Adrenal gland (tissue), 9 donors: ENCODE measurements at regions not wholly inside any gene's neighbourhood (a gene's known extent, or its start where the extent isn't known, plus 50 kb on each side); places are given as distances from the start of the nearest gene placed in this dataset.

ENCODE experiments used
- DNase-seq, 7 donors: peaks; one replicate each; pipeline ENCODE4 v3.0.0-alpha.2; 2019 to 2020
- H3K27ac ChIP-seq, 5 donors: fragments of 200-600 bp; sonication (generic) in 4 of 5; 1 replicate in 3 of 5; 2 replicates in 2 of 5; pipeline versions ENCODE4 v1.5.1 to v1.8.0; 2016 to 2020; ENCODE audit warnings: mild to moderate bottlenecking in 1 of 5
- H3K27me3 ChIP-seq: fragments of 200-600 bp; 2 replicates; pipeline ENCODE4 v1.8.0; 2021
- H3K36me3 ChIP-seq, 2 donors: fragments of 200-600 bp; replicated peaks in 1 of 2; 1 replicate in 1 of 2; 2 replicates in 1 of 2; pipeline versions ENCODE4 v1.5.1 to v1.8.0; 2018 to 2022
- H3K4me1 ChIP-seq, 2 donors: fragments of 200-600 bp; replicated peaks in 1 of 2; 1 replicate in 1 of 2; 2 replicates in 1 of 2; pipeline versions ENCODE4 v1.5.1 to v1.8.0; 2018 to 2021
- H3K4me3 ChIP-seq, 4 donors: fragments of 200-600 bp; sonication (generic) in 3 of 4; one replicate each; pipeline ENCODE4 v1.5.1; 2016 to 2018
- H3K9me3 ChIP-seq, 3 donors: fragments of 200-600 bp; sonication (generic) in 1 of 3; replicated peaks in 1 of 3; 1 replicate in 2 of 3; 2 replicates in 1 of 3; pipeline versions ENCODE4 v1.5.1 to v1.8.0; 2016 to 2021
- CTCF ChIP-seq, 6 experiments: fragments of 450-650 bp in 4 of 6; fragments of 200-600 bp in 2 of 6; sonication (generic) in 1 of 6; IDR thresholded peaks; 1 replicate in 5 of 6; 2 replicates in 1 of 6; pipeline versions ENCODE4 v1.5.1 to v1.8.0; 2016 to 2021; ENCODE audit warnings: antibody characterized with exemption in 6 of 6, mild to moderate bottlenecking in 2 of 6, moderate library complexity in 1 of 6
- POLR2A ChIP-seq, 2 donors: fragments of 450-650 bp; IDR thresholded peaks; one replicate each; pipeline ENCODE4 v1.6.1; 2017; ENCODE audit warnings: antibody characterized with exemption in 2 of 2, mild to moderate bottlenecking in 2 of 2, moderate library complexity in 1 of 2
- WGBS, 4 donors: extraction: QIAGEN DNeasy Blood & Tissue Kit in 2 of 4; methylation state at CpG; one replicate each; pipeline versions ENCODE4 v1.1.5 to v1.1.7; 2013 to 2017; 5-methylcytosine and 5-hydroxymethylcytosine counted together
- intact Hi-C, 2 donors: fragments of 100-400 bp; cut with DNase I; formaldehyde crosslinking; loops; one replicate each; pipeline versions ENCODE4 v1.14.1 to v1.15.0; 2022 to 2023
- donor health status: healthy with polysubstance abuse.
- donor health status: Bipolar disorder and iron deficiency.
- donor health status: DM: yes; HTN: yes; CAD: no.
- donor health status: DM: no; HTN: no; CAD: no.
- donor health status: DM: no; HTN: no; CAD: no.

- Histone ChIP-seq H3K36me3 (no peaks in the 10 kb centered on the region), H3K4me1 (no peaks in the 10 kb centered on the region), H3K27me3 (no peaks in the 10 kb centered on the region), H3K27ac (no peak overlapping the region), H3K4me3 (no peak overlapping the region), H3K9me3 (no peaks in the 10 kb centered on the region)
- WGBS, 4 donors = 65 to 80% (median 69%) methylated on average over 5 of the region's 5 CpGs
- intact Hi-C loops = no loop called here
- no peak for TF ChIP-seq POLR2A (IDR thresholded peaks at IDR 0.05)
- no peak for TF ChIP-seq CTCF (IDR thresholded peaks at IDR 0.05)
- no peak for DNase-seq
Measured at GRCh38 chr16:81164958-81165357, 68.8 kb upstream of the GCSH start.

GRCh38 chr16:81164481-81164880 is 68.3 kb upstream of the GCSH start:
- Histone ChIP-seq H3K9me3 (no peaks in the 10 kb centered on the region), H3K27ac (no peak overlapping the region), H3K27me3 (no peaks in the 10 kb centered on the region), H3K4me3 (no peak overlapping the region), H3K36me3 (no peaks in the 10 kb centered on the region), H3K4me1 (no peaks in the 10 kb centered on the region)
- DNase-seq = no peak
- WGBS, 4 donors = 40 to 45% (median 44%) methylated on average over 10 to 11 of the region's 11 CpGs
- intact Hi-C loops = no loop called here
- TF ChIP-seq POLR2A (IDR thresholded peaks at IDR 0.05) = no peak
- TF ChIP-seq CTCF (IDR thresholded peaks at IDR 0.05) = no peak

GRCh38 chr16:81163671-81164070 is 67.5 kb upstream of the GCSH start:
- Histone ChIP-seq H3K4me3 (no peak overlapping the region), H3K4me1 (no peaks in the 10 kb centered on the region), H3K36me3 (no peaks in the 10 kb centered on the region), H3K27ac (no peak overlapping the region), H3K9me3 (no peaks in the 10 kb centered on the region), H3K27me3 (no peaks in the 10 kb centered on the region)
- intact Hi-C loops = no loop called here
- DNase-seq = no peak
- TF ChIP-seq POLR2A (IDR thresholded peaks at IDR 0.05) = no peak
- no peak for TF ChIP-seq CTCF (IDR thresholded peaks at IDR 0.05)
- WGBS, 4 donors = 73 to 79% (median 76%) methylated on average over 9 of the region's 9 CpGs

GRCh38 chr16:81158964-81159363 is 62.8 kb upstream of the GCSH start:
- H3K4me3 ChIP-seq = no peak overlapping the region
- no peak overlapping the region for H3K27ac ChIP-seq
- H3K36me3 ChIP-seq = no peaks in the 10 kb centered on the region
- H3K4me1 ChIP-seq = no peaks in the 10 kb centered on the region
- WGBS, 4 donors = 61 to 77% (median 76%) methylated on average over 3 to 6 of the region's 6 CpGs
- no peak for DNase-seq
- no peaks in the 10 kb centered on the region for H3K9me3 ChIP-seq
- intact Hi-C loops = no loop called here
- H3K27me3 ChIP-seq = no peaks in the 10 kb centered on the region
- no peak for TF ChIP-seq POLR2A (IDR thresholded peaks at IDR 0.05)
- no peak for TF ChIP-seq CTCF (IDR thresholded peaks at IDR 0.05)
